IMR-90 (cell line): ENCODE measurements at regions not wholly inside any gene's neighbourhood (a gene's known extent, or its start where the extent isn't known, plus 50 kb on each side); places are given as distances from the start of the nearest gene placed in this dataset.

ENCODE experiments used
- ATAC-seq: fragments of 200-7000 bp; cut with Tn5 transposase; 2 replicates; pipeline ENCODE4 v1.9.1; 2020; ENCODE audit warnings: low read depth, mild to moderate bottlenecking, moderate library complexity
- BruUV-seq: library from RNA; stranded (reverse); fragments of 400-500 nt; replicated peaks from 2 replicates; lab custom pipeline; 2021; lab: Mats Ljungman, UMichigan
- CTCF ChIA-PET: fragments of 300-600 bp; formaldehyde crosslinking; extraction: SDS; loops from one replicate; lab custom pipeline; 2021; ENCODE audit warnings: antibody characterized with exemption; lab: Yijun Ruan, JAX
- POLR2A ChIA-PET: fragments of 300-600 bp; sonication (Branson Sonifier 250); formaldehyde crosslinking; loops from one replicate; lab custom pipeline; 2022; ENCODE audit warnings: antibody characterized with exemption; ENCODE audit not compliant: unreplicated experiment; lab: Charles Lee
- DNase-seq: peaks from one replicate; pipeline ENCODE4 v3.0.0; 2013
- H2AFZ ChIP-seq: replicated peaks from 2 replicates; pipeline ENCODE3; 2013; ENCODE audit warnings: low read length, mild to moderate bottlenecking; ENCODE audit not compliant: poor library complexity
- H2AK5ac ChIP-seq: 2 replicates; pipeline ENCODE4 v1.6.1; 2013; ENCODE audit warnings: low read depth, low read length, inconsistent platforms
- H2AK9ac ChIP-seq: replicated peaks from 2 replicates; pipeline ENCODE3; 2013; ENCODE audit warnings: mild to moderate bottlenecking, low read depth, low read length, moderate library complexity; ENCODE audit not compliant: poor library complexity
- H2BK120ac ChIP-seq: 2 replicates; pipeline ENCODE4 v1.6.1; 2013; ENCODE audit warnings: low read depth, low read length, inconsistent platforms
- H2BK15ac ChIP-seq: 3 replicates; pipeline ENCODE4 v1.6.1; 2013; ENCODE audit warnings: low read depth, low read length, inconsistent platforms
- H2BK20ac ChIP-seq: 2 replicates; pipeline ENCODE4 v1.6.1; 2013; ENCODE audit warnings: low read depth, mild to moderate bottlenecking, inconsistent platforms, low read length, moderate library complexity
- H2BK5ac ChIP-seq: 2 replicates; pipeline ENCODE4 v1.6.1; 2013; ENCODE audit warnings: mild to moderate bottlenecking, low read depth, low read length, inconsistent platforms; ENCODE audit not compliant: poor library complexity, severe bottlenecking
- H3K14ac ChIP-seq: replicated peaks from 2 replicates; pipeline ENCODE4 v1.6.1; 2013; ENCODE audit warnings: low read depth, low read length, inconsistent platforms
- H3K18ac ChIP-seq: 2 replicates; pipeline ENCODE4 v1.6.1; 2013; ENCODE audit warnings: low read depth, low read length, control low read depth
- H3K23ac ChIP-seq: 2 replicates; pipeline ENCODE4 v1.6.1; 2013; ENCODE audit warnings: low read depth, low read length, inconsistent platforms
- H3K27ac ChIP-seq: 2 replicates; pipeline ENCODE4 v1.5.1; 2013; ENCODE audit warnings: mild to moderate bottlenecking, control low read depth, low read length; ENCODE audit not compliant: insufficient read depth
- H3K27me3 ChIP-seq: 2 replicates; pipeline ENCODE4 v1.6.1; 2013; ENCODE audit warnings: low read length; ENCODE audit not compliant: control insufficient read depth, insufficient read depth
- H3K36me3 ChIP-seq: 2 replicates; pipeline ENCODE4 v1.6.1; 2013; ENCODE audit warnings: low read length, mixed read lengths; ENCODE audit not compliant: control insufficient read depth, insufficient read depth
- H3K4ac ChIP-seq: 2 replicates; pipeline ENCODE4 v1.6.1; 2013; ENCODE audit warnings: low read depth, low read length, inconsistent platforms
- H3K4me1 ChIP-seq: 2 replicates; pipeline ENCODE4 v1.6.1; 2013; ENCODE audit warnings: low read length, mixed read lengths; ENCODE audit not compliant: control insufficient read depth, insufficient read depth
- H3K4me2 ChIP-seq: 2 replicates; pipeline ENCODE4 v1.6.1; 2013; ENCODE audit warnings: low read depth, mild to moderate bottlenecking, control low read depth, low read length, moderate library complexity
- H3K4me3 ChIP-seq: 2 replicates; pipeline ENCODE4 v1.5.1; 2013; ENCODE audit warnings: low read depth, mild to moderate bottlenecking, control low read depth, low read length, moderate library complexity; ENCODE audit not compliant: insufficient read depth
- H3K56ac ChIP-seq: 2 replicates; pipeline ENCODE4 v1.6.1; 2013; ENCODE audit warnings: low read length, inconsistent platforms; ENCODE audit not compliant: insufficient read depth; ENCODE audit errors: extremely low read depth
- H3K79me1 ChIP-seq, 2 experiments: 2 replicates each; pipeline ENCODE4 v1.6.1; 2013; ENCODE audit warnings: low read length in 2 of 2, inconsistent platforms in 1 of 2, low read depth in 1 of 2
- H3K9ac ChIP-seq: 2 replicates; pipeline ENCODE4 v1.6.1; 2013; ENCODE audit warnings: low read depth, low read length, control low read depth
- H3K9me1 ChIP-seq: 2 replicates; pipeline ENCODE4 v1.6.1; 2013; ENCODE audit warnings: low read length, inconsistent platforms; ENCODE audit not compliant: insufficient read depth
- H3K9me3 ChIP-seq: 2 replicates; pipeline ENCODE4 v1.6.1; 2013; ENCODE audit warnings: low read length; ENCODE audit not compliant: control insufficient read depth, insufficient read depth
- H4K20me1 ChIP-seq: 2 replicates; pipeline ENCODE4 v1.6.1; 2013; ENCODE audit warnings: low read length, inconsistent platforms; ENCODE audit not compliant: insufficient read depth
- H4K5ac ChIP-seq: 2 replicates; pipeline ENCODE4 v1.6.1; 2013; ENCODE audit warnings: mild to moderate bottlenecking, low read depth, low read length, control low read depth
- H4K8ac ChIP-seq, 2 experiments: 2 replicates each; pipeline ENCODE4 v1.6.1; 2013; ENCODE audit warnings: low read depth in 2 of 2, low read length in 2 of 2, control low read depth in 1 of 2, inconsistent platforms in 1 of 2
- H4K91ac ChIP-seq: 2 replicates; pipeline ENCODE4 v1.6.1; 2013; ENCODE audit warnings: low read depth, low read length, inconsistent platforms; ENCODE audit not compliant: insufficient read depth
- BHLHE40 ChIP-seq: fragments of 150-350 bp; IDR thresholded peaks from 2 replicates; pipeline ENCODE4 v1.6.1; 2016; ENCODE audit warnings: mild to moderate bottlenecking, low read depth, low read length
- CEBPB ChIP-seq: IDR thresholded peaks from 2 replicates; pipeline ENCODE4 v1.6.1; 2012; ENCODE audit warnings: low read depth, low read length, improper control_type of control experiment
- CTCF ChIP-seq: conservative IDR thresholded peaks from 2 replicates; pipeline ENCODE4 v1.5.1; 2012; ENCODE audit warnings: mild to moderate bottlenecking, low read depth, low read length, improper control_type of control experiment
- ELK1 ChIP-seq: fragments of 150-350 bp; IDR thresholded peaks from 2 replicates; pipeline ENCODE4 v1.6.1; 2016; ENCODE audit warnings: low read depth, mild to moderate bottlenecking, low read length, moderate library complexity, borderline replicate concordance
- FOS ChIP-seq: fragments of 150-350 bp; IDR thresholded peaks from 2 replicates; pipeline ENCODE4 v1.6.1; 2016; ENCODE audit warnings: low read depth, low read length
- MAFK ChIP-seq: IDR thresholded peaks from 2 replicates; pipeline ENCODE4 v1.6.1; 2012; ENCODE audit warnings: low read depth, low read length, improper control_type of control experiment
- MAZ ChIP-seq: IDR thresholded peaks from 2 replicates; pipeline ENCODE4 v1.6.1; 2012; ENCODE audit warnings: low read depth, mild to moderate bottlenecking, low read length, improper control_type of control experiment, moderate library complexity, borderline replicate concordance
- MXI1 ChIP-seq: IDR thresholded peaks from 2 replicates; pipeline ENCODE4 v1.6.1; 2012; ENCODE audit warnings: low read depth, mild to moderate bottlenecking, low read length, moderate library complexity, borderline replicate concordance
- NFE2L2 ChIP-seq: fragments of 150-350 bp; IDR thresholded peaks from 2 replicates; pipeline ENCODE4 v1.6.1; 2016; ENCODE audit warnings: low read depth, mild to moderate bottlenecking, low read length
- POLR2A ChIP-seq: IDR thresholded peaks from 2 replicates; pipeline ENCODE4 v1.6.1; 2012; ENCODE audit warnings: mild to moderate bottlenecking, low read depth, low read length
- RAD21 ChIP-seq: IDR thresholded peaks from 2 replicates; pipeline ENCODE4 v1.6.1; 2012; ENCODE audit warnings: low read length, improper control_type of control experiment
- RCOR1 ChIP-seq: IDR thresholded peaks from 2 replicates; pipeline ENCODE4 v1.6.1; 2012; ENCODE audit warnings: mild to moderate bottlenecking, low read length, improper control_type of control experiment; ENCODE audit not compliant: insufficient replicate concordance
- RFX5 ChIP-seq: IDR thresholded peaks from 2 replicates; pipeline ENCODE4 v1.8.0; 2012; ENCODE audit warnings: low read depth, mild to moderate bottlenecking, low read length, moderate library complexity
- SMC3 ChIP-seq: fragments of 150-350 bp; IDR thresholded peaks from 2 replicates; pipeline ENCODE4 v1.6.1; 2016; ENCODE audit warnings: low read depth, mild to moderate bottlenecking, antibody characterized with exemption, low read length, moderate library complexity
- USF2 ChIP-seq: fragments of 150-350 bp; IDR thresholded peaks from 2 replicates; pipeline ENCODE4 v1.6.1; 2017; ENCODE audit warnings: mild to moderate bottlenecking, antibody characterized with exemption, low read length, low read depth
- WGBS, 2 experiments: methylation state at CpG; one replicate each; pipeline versions ENCODE4 v1.1.5 to v1.1.7; 2013; ENCODE audit warnings: missing lambda C conversion rate in 2 of 2; ENCODE audit not compliant: insufficient read length in 1 of 2; ENCODE audit errors: extremely low coverage in 2 of 2; 5-methylcytosine and 5-hydroxymethylcytosine counted together
- dilution Hi-C: fragments of 300-500 bp; cut with HindIII; formaldehyde crosslinking; loops from one replicate; pipeline ENCODE4 v1.14.3; 2018; ENCODE audit warnings: low sequenced_read_pairs; ENCODE audit not compliant: unreplicated experiment
- in situ Hi-C: fragments of 300-500 bp; cut with MboI; formaldehyde crosslinking; loops from 3 replicates; pipeline ENCODE4 v1.14.3; 2019; ENCODE audit warnings: low sequenced_read_pairs, inconsistent platforms, mixed read lengths
- intact Hi-C: fragments of 100-400 bp; cut with micrococcal nuclease; formaldehyde crosslinking; loops from 2 replicates; pipeline ENCODE4 v1.10.0; 2022

- BruUV-seq, result no TSS peak
- Histone ChIP-seq H4K5ac (no peak overlapping the region), H2AFZ (no peak overlapping the region), H4K8ac (no peak overlapping the region), H3K18ac (no peak overlapping the region), H3K14ac (no peak overlapping the region), H3K36me3 (no peaks in the 10 kb centered on the region), H4K91ac (no peak overlapping the region), H3K9ac (no peak overlapping the region), H3K23ac (no peak overlapping the region), H3K56ac (no peak overlapping the region), H3K79me1 (no peaks in the 10 kb centered on the region), H3K27me3 (no peaks in the 10 kb centered on the region), H3K4me3 (no peak overlapping the region), H2BK5ac (no peak overlapping the region), H2BK20ac (no peak overlapping the region), H2AK9ac (no peak overlapping the region), H3K27ac (no peak overlapping the region), H2BK15ac (no peak overlapping the region), H4K20me1 (no peaks in the 10 kb centered on the region), H3K9me1 (peaks cover 5% of the 10 kb centered on the region; the same call in 1 of the 2 replicates), H3K9me3 (no peaks in the 10 kb centered on the region), H3K4ac (no peak overlapping the region), H2AK5ac (no peak overlapping the region), H3K4me2 (no peak overlapping the region), H2BK120ac (no peak overlapping the region), H3K4me1 (no peaks in the 10 kb centered on the region)
- in situ Hi-C loops (no loop called here), dilution Hi-C loops (no loop called here), intact Hi-C loops (no loop called here)
- DNase-seq (no peak), ATAC-seq (no peak)
- no peak for TF ChIP-seq NFE2L2
- no peak for TF ChIP-seq FOS
- no peak for TF ChIP-seq ELK1
- TF ChIP-seq RAD21, result no peak
- TF ChIP-seq BHLHE40, result no peak
- no peak for TF ChIP-seq USF2
- TF ChIP-seq SMC3, result no peak
- TF ChIP-seq MAFK, result no peak
- TF ChIP-seq MXI1, result no peak
- TF ChIP-seq CEBPB, result no peak
- no peak for TF ChIP-seq CTCF
- no peak for TF ChIP-seq RFX5
- no peak for TF ChIP-seq RCOR1
- TF ChIP-seq MAZ, result no peak
- TF ChIP-seq POLR2A, result no peak
- ChIA-PET POLR2A (no interaction called here), CTCF (no interaction called here)
- WGBS, 2 experiments, result no CpG with 5 or more reads among the region's 4 CpGs
Observed at GRCh38 chr1:88454781-88455180, 229.3 kb upstream of the PKN2 start.
